Lung (tissue), 11 donors: ENCODE measurements at regions not wholly inside any gene's neighbourhood (a gene's known extent, or its start where the extent isn't known, plus 50 kb on each side); places are given as distances from the start of the nearest gene placed in this dataset.

ENCODE experiments used
- ATAC-seq: fragments of 200-7000 bp; cut with Tn5 transposase; one replicate; pipeline ENCODE4 v1.9.1; 2020; ENCODE audit warnings: moderate number of reproducible peaks; ENCODE audit not compliant: insufficient read depth, low FRiP score
- DNase-seq, 3 donors: peaks; one replicate each; pipeline ENCODE4 v3.0.0-alpha.2; 2013 to 2017
- H3K27ac ChIP-seq, 2 donors: one replicate each; pipeline ENCODE4 v1.5.1; 2013; ENCODE audit warnings: mild to moderate bottlenecking in 2 of 2, moderate library complexity in 2 of 2, control low read depth in 1 of 2, inconsistent platforms in 1 of 2, low read depth in 1 of 2, low read length in 1 of 2
- H3K27me3 ChIP-seq, 3 donors: one replicate each; pipeline ENCODE4 v1.5.1; 2013; ENCODE audit warnings: low read length in 2 of 3; ENCODE audit not compliant: control insufficient read depth in 3 of 3, insufficient read depth in 3 of 3
- H3K36me3 ChIP-seq, 4 donors: one replicate each; pipeline ENCODE4 v1.5.1; 2013; ENCODE audit warnings: low read length in 4 of 4, mild to moderate bottlenecking in 1 of 4, moderate library complexity in 1 of 4; ENCODE audit not compliant: control insufficient read depth in 4 of 4, insufficient read depth in 4 of 4
- H3K4me1 ChIP-seq, 5 donors: one replicate each; pipeline ENCODE4 v1.5.1; 2013; ENCODE audit warnings: low read length in 5 of 5, mild to moderate bottlenecking in 2 of 5, moderate library complexity in 1 of 5; ENCODE audit not compliant: control insufficient read depth in 5 of 5, insufficient read depth in 5 of 5
- H3K4me3 ChIP-seq: one replicate; pipeline ENCODE4 v1.5.1; 2013; ENCODE audit warnings: mild to moderate bottlenecking, control low read depth, moderate library complexity
- H3K9ac ChIP-seq, 2 donors: one replicate each; pipeline ENCODE4 v1.5.1; 2013; ENCODE audit warnings: low read length in 2 of 2, control low read depth in 1 of 2; ENCODE audit not compliant: insufficient read depth in 1 of 2
- H3K9me3 ChIP-seq, 4 donors: one replicate each; pipeline ENCODE4 v1.5.1; 2013; ENCODE audit warnings: low read length in 3 of 4, mild to moderate bottlenecking in 1 of 4, moderate library complexity in 1 of 4; ENCODE audit not compliant: control insufficient read depth in 4 of 4, insufficient read depth in 3 of 4
- WGBS, 2 donors: extraction: QIAGEN DNeasy Blood & Tissue Kit; methylation state at CpG; one replicate each; pipeline ENCODE4 v1.1.7; 2013; 5-methylcytosine and 5-hydroxymethylcytosine counted together
- TF ChIP-seq, protein P1 (sequence below): IDR thresholded peaks from 2 replicates; pipeline ENCODE4 v1.5.1; 2012; ENCODE audit warnings: mild to moderate bottlenecking; ENCODE audit errors: control extremely low read depth, extremely low read depth
- donor health status: control.
- donor health status: control.
- donor health status: Bipolar disorder and iron deficiency.
- donor health status: healthy.
- donor health status: DM: yes; HTN: yes; CAD: no.

DNA sequence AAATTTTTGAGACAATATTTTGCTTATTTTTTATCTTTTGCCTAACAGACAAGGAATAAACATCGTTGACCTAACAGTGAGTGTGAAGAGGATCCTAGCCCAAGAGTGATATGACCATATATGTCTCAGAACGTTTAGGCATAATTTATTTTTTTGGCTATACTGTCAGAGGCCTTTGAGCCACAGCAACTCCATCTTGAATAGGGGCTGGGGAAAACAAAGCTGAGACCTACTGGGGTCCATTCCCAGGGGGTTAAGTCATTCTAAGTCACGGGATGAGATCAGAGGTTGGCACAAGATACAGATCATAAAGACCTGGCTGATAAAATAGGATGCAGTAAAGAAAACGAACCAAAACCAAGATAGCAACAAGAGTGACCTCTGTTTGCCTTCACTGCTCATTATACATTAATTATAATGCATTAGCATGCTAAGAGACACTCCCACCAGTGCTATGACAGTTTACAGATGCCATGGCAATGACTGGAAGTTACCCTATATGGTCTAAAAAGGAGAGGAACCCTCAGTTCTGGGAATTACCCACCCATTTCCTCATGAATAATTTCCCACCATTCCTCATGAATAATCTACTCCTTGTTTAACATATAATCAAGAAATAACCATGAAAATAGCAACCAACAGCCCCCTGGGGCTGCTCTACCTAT lies 510.9 kb upstream of the PCDH9 start:
- H3K9me3 ChIP-seq = peaks cover 0 to 3% (median 0%) of the 10 kb centered on the region in 4 donors
- H3K27ac ChIP-seq = no peak overlapping the region
- DNase-seq = peak in 2 of 3 donors; percentile 25 to 37
- TF ChIP-seq, protein P1, sequence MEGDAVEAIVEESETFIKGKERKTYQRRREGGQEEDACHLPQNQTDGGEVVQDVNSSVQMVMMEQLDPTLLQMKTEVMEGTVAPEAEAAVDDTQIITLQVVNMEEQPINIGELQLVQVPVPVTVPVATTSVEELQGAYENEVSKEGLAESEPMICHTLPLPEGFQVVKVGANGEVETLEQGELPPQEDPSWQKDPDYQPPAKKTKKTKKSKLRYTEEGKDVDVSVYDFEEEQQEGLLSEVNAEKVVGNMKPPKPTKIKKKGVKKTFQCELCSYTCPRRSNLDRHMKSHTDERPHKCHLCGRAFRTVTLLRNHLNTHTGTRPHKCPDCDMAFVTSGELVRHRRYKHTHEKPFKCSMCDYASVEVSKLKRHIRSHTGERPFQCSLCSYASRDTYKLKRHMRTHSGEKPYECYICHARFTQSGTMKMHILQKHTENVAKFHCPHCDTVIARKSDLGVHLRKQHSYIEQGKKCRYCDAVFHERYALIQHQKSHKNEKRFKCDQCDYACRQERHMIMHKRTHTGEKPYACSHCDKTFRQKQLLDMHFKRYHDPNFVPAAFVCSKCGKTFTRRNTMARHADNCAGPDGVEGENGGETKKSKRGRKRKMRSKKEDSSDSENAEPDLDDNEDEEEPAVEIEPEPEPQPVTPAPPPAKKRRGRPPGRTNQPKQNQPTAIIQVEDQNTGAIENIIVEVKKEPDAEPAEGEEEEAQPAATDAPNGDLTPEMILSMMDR = no peak
- WGBS, 2 donors = 55 to 69% methylated on average over 4 of the region's 4 CpGs
- H3K27me3 ChIP-seq = peaks cover 0 to 2% (median 0%) of the 10 kb centered on the region in 3 donors
- no peak overlapping the region for H3K4me3 ChIP-seq
- H3K4me1 ChIP-seq = peaks cover 0 to 5% (median 0%) of the 10 kb centered on the region in 5 donors
- no peak for ATAC-seq
- H3K9ac ChIP-seq = no peak overlapping the region
- H3K36me3 ChIP-seq = no peaks in the 10 kb centered on the region

- H3K36me3 ChIP-seq = no peaks in the 10 kb centered on the region
- H3K27ac ChIP-seq = no peak overlapping the region
These were observed 506.7 kb upstream of the PCDH9 start for GRCh38 chr13:67736646-67737420.

DNA sequence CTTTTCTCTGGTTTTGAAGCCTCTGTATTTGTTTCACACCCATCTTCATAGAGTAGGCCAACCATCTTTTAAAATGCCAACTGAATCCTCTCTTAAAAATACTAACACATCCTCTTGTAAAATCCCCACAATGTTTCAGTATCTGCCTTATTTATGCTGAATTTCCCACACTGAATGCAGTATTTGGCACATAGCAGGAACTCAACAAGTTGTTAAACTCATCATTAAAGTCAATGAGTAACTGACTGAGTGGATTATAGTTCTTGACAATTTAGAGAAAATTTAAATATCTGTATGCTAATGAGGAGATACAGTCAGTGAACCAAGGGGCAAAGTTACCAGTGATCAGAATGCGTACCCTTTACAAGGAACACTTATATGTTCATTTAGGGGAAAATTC lies 505.5 kb upstream of the PCDH9 start:
- no peak overlapping the region for H3K4me3 ChIP-seq
- DNase-seq = no peak

More at GRCh38 chr13:67736646-67737420, 506.7 kb upstream of the PCDH9 start:
- Histone ChIP-seq H3K9ac (no peak overlapping the region), H3K27me3 (no peaks in the 10 kb centered on the region), H3K4me3 (no peak overlapping the region), H3K9me3 (peaks cover 0 to 3% (median 0%) of the 10 kb centered on the region in 4 donors), H3K4me1 (peaks cover 0 to 5% (median 0%) of the 10 kb centered on the region in 5 donors)
- 52 to 68% methylated on average over 4 of the region's 4 CpGs for WGBS, 2 donors
- DNase-seq (peak; percentile 16 to 61 (median 46)), ATAC-seq (no peak)
- TF ChIP-seq, protein P1 = no peak

More for the DNA sequence above, 505.5 kb upstream of the PCDH9 start:
- TF ChIP-seq, protein P1 = no peak
- Histone ChIP-seq H3K9me3 (peaks cover 0 to 3% (median 0%) of the 10 kb centered on the region in 4 donors), H3K9ac (no peak overlapping the region), H3K4me1 (no peaks in the 10 kb centered on the region), H3K36me3 (no peaks in the 10 kb centered on the region), H3K27ac (no peak overlapping the region), H3K27me3 (no peaks in the 10 kb centered on the region)
- WGBS, 2 donors = 92 to 97% methylated on average over 1 of the region's 1 CpG
- no peak for ATAC-seq
